HG03196 (cell line): ENCODE measurements at regions not wholly inside any gene's neighbourhood (a gene's known extent, or its start where the extent isn't known, plus 50 kb on each side); places are given as distances from the start of the nearest gene placed in this dataset.

Source experiments
- ATAC-seq: cut with Tn5 transposase; IDR thresholded peaks from one replicate; pipeline ENCODE4 v1.9.1; 2021; ENCODE audit not compliant: unreplicated experiment

DNA sequence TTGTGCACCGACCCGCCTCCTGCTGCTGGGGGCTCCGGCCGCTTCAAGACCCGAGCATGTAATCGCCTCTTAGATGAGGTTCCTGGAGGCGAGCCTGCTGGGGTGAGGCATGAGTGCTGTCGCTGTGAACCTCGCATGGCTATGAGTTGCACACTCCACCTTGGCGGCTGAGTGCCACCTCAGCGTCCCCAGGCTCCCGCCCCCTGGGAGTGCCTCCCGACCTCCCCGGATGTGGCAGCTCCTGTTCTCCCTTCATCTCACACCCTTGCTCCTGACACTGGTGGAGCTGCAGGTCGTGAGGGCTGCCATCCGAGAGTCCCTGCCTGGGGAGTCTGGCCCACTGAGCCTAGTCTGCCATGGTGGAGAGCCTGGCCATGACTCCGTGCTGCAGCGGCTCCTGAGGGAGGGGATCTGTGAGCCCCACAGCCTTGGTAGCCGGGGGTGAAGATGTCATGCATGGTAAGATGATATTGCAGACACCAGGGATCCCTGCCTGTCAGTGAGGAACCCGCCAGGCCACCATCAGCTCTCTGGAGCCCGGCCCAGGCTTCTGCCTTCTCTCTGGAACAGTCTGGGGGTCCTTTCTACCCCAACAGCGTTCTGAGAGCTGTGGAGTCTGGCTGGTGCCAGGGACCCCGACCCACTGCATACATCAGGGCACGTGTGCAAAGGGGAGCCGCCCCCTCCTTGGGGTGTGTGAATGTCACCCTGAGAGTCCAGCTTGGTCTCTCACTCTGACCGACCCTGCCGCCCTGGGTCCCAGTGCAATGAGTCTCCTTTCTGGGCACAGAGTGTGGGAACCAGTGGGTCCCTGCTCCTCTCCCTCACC lies 61.6 kb upstream of the HS6ST1 start:
- ATAC-seq, result no peak

DNA sequence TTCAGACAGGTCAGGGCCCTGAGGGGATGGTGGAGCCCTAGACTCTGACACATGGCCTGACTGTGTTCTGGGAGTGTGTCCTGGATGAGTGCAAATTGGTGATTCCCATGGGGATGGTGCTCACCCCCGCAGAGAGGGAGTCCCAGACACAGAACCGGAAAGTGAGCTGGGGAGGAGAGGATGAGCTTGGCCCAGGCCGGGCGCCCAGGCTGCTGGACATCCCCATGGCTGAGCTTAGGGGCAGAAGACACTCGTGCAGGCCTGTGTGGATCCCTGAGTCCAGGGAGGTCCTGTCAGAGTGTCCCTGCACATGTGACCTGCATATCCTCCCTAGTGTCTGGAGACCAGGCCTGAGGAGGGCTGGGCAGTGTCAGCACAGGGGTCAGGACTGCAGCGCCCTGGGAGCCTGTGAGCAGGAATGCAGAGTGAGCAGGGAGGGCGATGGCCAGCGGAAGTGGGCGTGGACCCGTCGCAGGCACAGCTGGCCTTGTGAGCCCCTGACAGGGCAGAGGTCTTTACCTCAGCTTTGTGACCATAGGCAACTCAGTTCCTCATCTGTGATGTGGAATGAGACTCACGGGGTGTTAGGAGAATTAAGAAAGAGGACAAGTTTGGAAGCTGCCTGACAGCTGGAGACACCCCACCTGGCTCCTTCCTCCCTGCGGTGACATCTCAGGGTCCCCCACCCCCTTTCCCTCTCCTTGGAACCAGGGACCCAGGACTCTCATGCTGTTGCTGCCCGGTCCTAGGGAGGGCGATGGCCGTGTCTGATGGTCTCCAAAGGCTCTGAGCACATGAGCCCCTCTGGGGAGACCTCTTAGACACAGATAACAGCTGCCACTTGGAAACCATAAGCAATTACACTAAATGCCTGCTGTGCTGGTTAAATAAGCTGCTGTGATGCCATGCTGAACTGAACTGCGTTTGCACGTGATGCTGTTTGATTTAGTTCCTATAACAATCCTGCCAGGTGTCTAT lies 62.6 kb upstream of the HS6ST1 start:
- no peak for ATAC-seq

GRCh38 chr2:128384446-128384845 lies 65.8 kb upstream of the HS6ST1 start:
- no peak for ATAC-seq

GRCh38 chr2:128384956-128385355 lies 66.3 kb upstream of the HS6ST1 start:
- ATAC-seq, result no peak

DNA sequence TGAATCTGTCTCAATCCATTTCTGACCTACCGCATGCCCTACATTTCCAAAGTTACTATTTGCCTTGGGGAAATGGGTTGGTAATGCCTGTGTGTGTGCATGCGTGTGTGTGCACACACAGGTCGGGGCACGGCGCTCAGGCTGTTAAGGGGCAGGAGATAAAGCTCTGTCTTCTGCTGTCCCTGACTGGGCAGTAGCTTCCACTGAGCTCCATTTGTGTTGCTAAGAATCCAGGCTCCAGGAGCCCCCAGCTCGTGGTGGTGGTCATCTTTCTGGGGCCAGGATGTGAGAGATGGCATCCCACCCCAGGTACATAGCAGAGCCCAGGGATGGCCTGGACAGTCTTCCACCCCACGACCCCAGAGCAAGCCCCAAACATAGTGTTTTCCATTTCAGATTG lies 66.7 kb upstream of the HS6ST1 start:
- ATAC-seq, result no peak

GRCh38 chr2:128386066-128386465 lies 67.4 kb upstream of the HS6ST1 start:
- no peak for ATAC-seq

- ATAC-seq, result no peak
Observed at GRCh38 chr2:128388499-128388941, 69.9 kb upstream of the HS6ST1 start.

GRCh38 chr2:128389388-128390086 lies 70.9 kb upstream of the HS6ST1 start:
- ATAC-seq, result no peak

GRCh38 chr2:128390256-128390990 lies 71.8 kb upstream of the HS6ST1 start:
- no peak for ATAC-seq

- ATAC-seq, result no peak
Observed at GRCh38 chr2:128390991-128391630, 72.4 kb upstream of the HS6ST1 start.

GRCh38 chr2:128391679-128392078 lies 73.0 kb upstream of the HS6ST1 start:
- ATAC-seq, result no peak

DNA sequence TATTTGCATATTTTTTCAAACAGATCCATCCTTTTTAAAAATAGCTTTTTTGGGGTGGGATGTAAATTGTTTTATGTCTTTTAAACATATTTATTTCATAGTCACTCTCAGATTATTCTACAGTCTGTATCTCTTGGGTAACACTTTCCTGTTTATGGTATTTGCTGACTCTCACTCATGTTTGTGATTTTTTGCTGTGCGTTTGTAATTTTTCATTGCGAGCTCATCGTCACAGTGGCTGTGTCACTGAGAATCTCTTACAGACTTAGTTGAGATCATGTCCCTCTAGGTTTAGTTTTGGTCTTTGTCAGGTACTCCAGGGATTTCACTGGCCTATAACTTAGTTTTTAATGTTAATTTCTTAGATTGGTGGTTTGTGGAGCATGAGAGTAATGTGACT lies 73.5 kb upstream of the HS6ST1 start:
- no peak for ATAC-seq

DNA sequence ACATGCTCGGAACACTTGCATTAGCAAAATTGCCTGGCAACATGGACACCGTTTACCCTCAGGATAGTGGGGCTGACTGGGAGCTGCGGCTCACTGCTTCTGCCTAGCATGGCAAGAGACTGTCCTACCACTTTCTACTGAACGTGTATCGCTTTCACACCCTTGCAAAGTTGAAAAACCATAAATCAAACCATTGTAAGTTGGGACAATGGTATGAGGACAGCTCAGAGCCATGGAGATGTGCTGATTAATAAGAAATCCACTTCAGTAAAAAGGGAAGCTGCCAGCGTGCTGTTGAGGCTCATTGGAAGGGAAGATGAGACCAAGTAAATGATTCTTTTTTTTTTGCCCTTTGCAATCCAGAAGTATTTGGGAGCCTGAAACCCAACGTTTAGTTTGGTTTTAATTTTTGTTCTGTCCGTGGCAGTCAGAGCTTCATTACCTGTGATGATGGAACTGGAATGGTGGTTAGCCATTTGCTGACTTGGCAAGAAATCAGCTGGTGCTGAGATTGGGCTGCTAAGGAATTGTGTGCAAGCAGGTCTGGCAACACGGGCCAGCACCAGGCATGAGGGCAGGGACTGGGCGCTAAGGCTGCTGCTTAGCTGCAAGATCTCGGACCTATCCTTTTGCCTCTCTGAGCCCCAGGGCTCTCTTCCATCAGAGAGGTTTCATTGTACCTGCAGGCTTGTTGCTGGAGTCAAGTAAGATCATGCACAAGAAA lies 75.5 kb upstream of the HS6ST1 start:
- ATAC-seq, result no peak

DNA sequence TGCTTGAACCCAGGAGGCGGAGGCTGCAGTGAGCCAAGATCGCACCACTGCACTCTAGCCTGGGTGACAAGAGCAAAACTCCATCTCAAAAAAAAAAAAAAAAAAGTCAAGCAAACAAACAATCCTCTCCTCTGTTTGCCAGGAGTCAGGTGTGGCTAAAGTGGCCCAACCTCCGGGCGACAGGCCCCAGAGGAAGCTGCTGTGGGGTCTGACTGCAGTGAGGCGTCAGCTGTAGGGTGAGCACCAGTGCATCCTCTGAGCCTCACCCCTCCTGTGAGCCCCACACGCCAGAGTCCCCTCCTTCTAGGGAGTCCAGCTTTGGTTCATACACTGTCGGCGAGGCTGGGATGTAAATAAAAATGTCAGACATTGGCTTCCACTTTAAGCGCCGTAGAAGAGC lies 76.5 kb upstream of the HS6ST1 start:
- ATAC-seq, result no peak

GRCh38 chr2:128395640-128396499 lies 77.2 kb upstream of the HS6ST1 start:
- no peak for ATAC-seq

- no peak for ATAC-seq
Observed at GRCh38 chr2:128396500-128396891, 77.8 kb upstream of the HS6ST1 start.

- ATAC-seq, result no peak
Observed at GRCh38 chr2:128396946-128397345, 78.3 kb upstream of the HS6ST1 start.

DNA sequence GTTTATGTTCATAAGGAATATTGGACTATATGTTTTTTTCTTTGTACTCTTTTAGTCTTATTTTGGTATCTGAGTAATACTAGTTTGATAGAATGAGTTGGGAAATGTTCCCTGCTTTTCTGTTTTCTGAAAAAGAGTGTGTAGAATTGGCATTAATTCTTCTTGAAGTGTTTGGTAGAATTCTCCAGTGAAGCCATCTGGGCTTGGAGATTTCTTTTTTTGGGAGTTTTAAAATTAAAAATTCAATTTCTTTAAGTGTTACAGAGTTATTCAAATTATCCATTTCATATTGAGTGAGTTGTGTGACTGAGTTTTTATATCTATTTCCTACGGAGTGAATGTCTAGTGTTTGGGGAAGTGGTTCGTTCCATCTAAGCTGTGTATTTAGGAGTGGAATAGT lies 80.6 kb upstream of the HS6ST1 start:
- ATAC-seq, result no peak
